GM19023 (cell line): ENCODE measurements at regions not wholly inside any gene's neighbourhood (a gene's known extent, or its start where the extent isn't known, plus 50 kb on each side); places are given as distances from the start of the nearest gene placed in this dataset.

Experiments used
- ATAC-seq: cut with Tn5 transposase; IDR thresholded peaks from one replicate; pipeline ENCODE4 v1.9.1; 2021; ENCODE audit warnings: mild to moderate bottlenecking, moderate library complexity; ENCODE audit not compliant: unreplicated experiment

GRCh38 chr6:91447081-91447480, 860.2 kb upstream of the MAP3K7 start:
- ATAC-seq: no peak

GRCh38 chr6:91443405-91443804, 856.5 kb upstream of the MAP3K7 start:
- ATAC-seq: no peak

- ATAC-seq: no peak
These were observed 855.5 kb upstream of the MAP3K7 start for GRCh38 chr6:91442342-91442741.

- ATAC-seq: no peak
These were observed 851.7 kb upstream of the MAP3K7 start for GRCh38 chr6:91438570-91438969.

GRCh38 chr6:91437315-91437729, 850.5 kb upstream of the MAP3K7 start:
- ATAC-seq: no peak

- ATAC-seq: no peak
These were observed 849.6 kb upstream of the MAP3K7 start for GRCh38 chr6:91436448-91436847.

- no peak for ATAC-seq
These were observed 848.8 kb upstream of the MAP3K7 start for GRCh38 chr6:91435630-91436029.

- no peak for ATAC-seq
These were observed 847.7 kb upstream of the MAP3K7 start for GRCh38 chr6:91434576-91434975.

- ATAC-seq: no peak
These were observed 847.0 kb upstream of the MAP3K7 start for GRCh38 chr6:91433660-91434534.

- no peak for ATAC-seq
These were observed 842.2 kb upstream of the MAP3K7 start for GRCh38 chr6:91428953-91429560.

GRCh38 chr6:91428296-91428695, 841.4 kb upstream of the MAP3K7 start:
- no peak for ATAC-seq

GRCh38 chr6:91420243-91420642, 833.4 kb upstream of the MAP3K7 start:
- ATAC-seq: no peak

GRCh38 chr6:91415031-91415605, 828.2 kb upstream of the MAP3K7 start:
- ATAC-seq: no peak

- no peak for ATAC-seq
These were observed 825.7 kb upstream of the MAP3K7 start for GRCh38 chr6:91412532-91412931.

GRCh38 chr6:91407706-91408105, 820.8 kb upstream of the MAP3K7 start:
- ATAC-seq: no peak

GRCh38 chr6:91392951-91393350, 806.1 kb upstream of the MAP3K7 start:
- no peak for ATAC-seq

- ATAC-seq: no peak
These were observed 800.6 kb upstream of the MAP3K7 start for GRCh38 chr6:91387290-91388059.

- ATAC-seq: no peak
These were observed 799.3 kb upstream of the MAP3K7 start for GRCh38 chr6:91386204-91386603.

- no peak for ATAC-seq
These were observed 796.3 kb upstream of the MAP3K7 start for GRCh38 chr6:91383207-91383606.

- no peak for ATAC-seq
These were observed 789.8 kb upstream of the MAP3K7 start for GRCh38 chr6:91376686-91377085.

- ATAC-seq: no peak
These were observed 779.9 kb upstream of the MAP3K7 start for GRCh38 chr6:91366781-91367180.
